ENCODE measurements at regions not wholly inside any gene's neighbourhood (a gene's known extent, or its start where the extent isn't known, plus 50 kb on each side); places are given as distances from the start of the nearest gene placed in this dataset.

DNA sequence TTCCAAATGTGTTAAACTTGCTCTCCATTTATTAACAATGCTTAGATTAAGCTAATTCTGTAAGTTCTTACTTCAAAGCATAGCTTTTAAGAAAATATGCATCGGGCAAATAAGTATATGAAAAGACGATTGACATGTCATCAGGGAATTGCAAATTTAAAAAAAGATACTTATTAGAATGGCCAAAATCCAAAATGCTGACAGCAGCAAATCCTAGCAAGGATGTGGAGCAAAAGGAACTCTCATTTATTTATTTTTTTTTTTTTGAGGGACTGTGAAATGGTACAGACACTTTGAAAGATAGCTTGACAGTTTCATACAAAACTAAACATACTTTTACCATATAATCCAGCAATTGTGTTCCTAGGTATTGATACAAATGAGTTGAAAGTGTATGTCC, 779.5 kb upstream of the MDGA2 start:
- no peak for DNase-seq (ENCODE audit: low read depth)
- no peak overlapping the region for H3K4me3 ChIP-seq (ENCODE audit: low read depth, low read length)
- TF ChIP-seq, protein P1, sequence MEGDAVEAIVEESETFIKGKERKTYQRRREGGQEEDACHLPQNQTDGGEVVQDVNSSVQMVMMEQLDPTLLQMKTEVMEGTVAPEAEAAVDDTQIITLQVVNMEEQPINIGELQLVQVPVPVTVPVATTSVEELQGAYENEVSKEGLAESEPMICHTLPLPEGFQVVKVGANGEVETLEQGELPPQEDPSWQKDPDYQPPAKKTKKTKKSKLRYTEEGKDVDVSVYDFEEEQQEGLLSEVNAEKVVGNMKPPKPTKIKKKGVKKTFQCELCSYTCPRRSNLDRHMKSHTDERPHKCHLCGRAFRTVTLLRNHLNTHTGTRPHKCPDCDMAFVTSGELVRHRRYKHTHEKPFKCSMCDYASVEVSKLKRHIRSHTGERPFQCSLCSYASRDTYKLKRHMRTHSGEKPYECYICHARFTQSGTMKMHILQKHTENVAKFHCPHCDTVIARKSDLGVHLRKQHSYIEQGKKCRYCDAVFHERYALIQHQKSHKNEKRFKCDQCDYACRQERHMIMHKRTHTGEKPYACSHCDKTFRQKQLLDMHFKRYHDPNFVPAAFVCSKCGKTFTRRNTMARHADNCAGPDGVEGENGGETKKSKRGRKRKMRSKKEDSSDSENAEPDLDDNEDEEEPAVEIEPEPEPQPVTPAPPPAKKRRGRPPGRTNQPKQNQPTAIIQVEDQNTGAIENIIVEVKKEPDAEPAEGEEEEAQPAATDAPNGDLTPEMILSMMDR (IDR thresholded peaks at IDR 0.05; ENCODE audit: insufficient read depth, low read length): no peak

DNA sequence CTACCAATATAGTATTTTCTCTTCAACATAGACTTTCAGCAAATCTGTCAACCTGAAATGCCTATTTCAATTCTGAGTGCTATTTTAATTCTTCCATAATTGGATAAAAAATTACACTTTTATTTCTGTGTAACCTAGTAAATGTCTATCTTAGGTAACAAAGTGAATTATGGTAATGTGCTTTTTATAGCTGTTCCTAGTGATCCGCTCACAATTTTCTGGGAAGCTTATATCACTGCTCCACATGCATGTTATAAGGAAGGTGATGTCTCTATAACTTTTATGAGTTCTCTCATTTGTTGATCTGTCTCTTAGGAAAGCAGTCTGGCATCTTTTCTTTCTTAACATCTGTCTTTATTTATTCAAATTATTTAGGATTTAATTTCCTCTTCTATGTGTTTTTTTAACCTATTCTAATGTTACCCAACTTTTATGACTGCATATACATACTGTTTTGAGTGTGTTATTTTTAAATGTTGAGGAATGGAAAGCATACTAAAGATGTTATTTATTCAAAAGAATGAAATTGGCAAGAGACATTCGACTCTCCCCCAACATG, 777.1 kb upstream of the MDGA2 start:
- TF ChIP-seq, protein P1 (IDR thresholded peaks at IDR 0.05; ENCODE audit: insufficient read depth, low read length): no peak
- no peak overlapping the region for H3K4me3 ChIP-seq (ENCODE audit: low read depth, low read length)
- no peak for DNase-seq (ENCODE audit: low read depth)

DNA sequence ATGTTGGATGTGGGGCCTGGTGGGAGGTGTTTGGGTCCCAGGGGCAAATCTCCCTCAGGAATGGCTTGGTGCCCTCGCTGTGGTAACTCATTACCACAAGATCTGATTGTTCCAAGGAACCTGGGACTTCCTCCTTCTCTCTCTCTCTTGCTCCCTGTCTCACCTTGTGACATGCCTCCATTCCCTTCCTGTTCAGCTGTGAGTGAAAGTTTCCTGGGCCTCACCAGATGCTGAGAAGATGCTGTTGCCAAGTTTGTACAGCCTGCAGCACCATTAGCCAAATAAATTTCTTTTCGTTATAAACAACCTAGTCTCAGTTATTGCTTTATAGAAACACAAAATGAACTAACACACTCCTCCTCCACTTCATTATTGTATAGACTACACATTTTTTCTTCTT, 759.8 kb upstream of the MDGA2 start:
- H3K4me3 ChIP-seq (ENCODE audit: low read depth, low read length): no peak overlapping the region
- DNase-seq (ENCODE audit: low read depth): no peak
- TF ChIP-seq, protein P1 (IDR thresholded peaks at IDR 0.05; ENCODE audit: insufficient read depth, low read length): no peak

DNA sequence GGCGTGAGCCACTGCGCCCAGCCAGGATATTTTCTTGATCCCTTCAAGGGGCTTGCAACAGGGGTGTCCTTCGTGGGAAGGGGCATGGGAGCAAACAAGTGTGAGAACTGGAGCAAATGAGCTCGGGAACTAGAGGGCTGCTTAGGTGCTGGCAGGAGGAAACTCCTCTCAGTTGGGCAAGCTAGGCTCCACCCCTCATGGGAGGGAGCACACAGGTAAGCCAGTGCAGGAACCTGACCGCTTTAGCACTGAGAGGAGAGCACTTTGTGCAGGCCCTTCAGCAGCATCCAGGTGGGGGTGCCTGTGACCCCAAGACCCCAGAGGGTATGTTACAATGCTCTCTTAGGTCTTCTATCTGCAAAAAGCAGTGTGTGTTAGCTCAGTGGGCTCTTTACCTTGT, 755.4 kb upstream of the MDGA2 start:
- H3K4me3 ChIP-seq (ENCODE audit: low read depth, low read length): no peak overlapping the region
- no peak for DNase-seq (ENCODE audit: low read depth)
- TF ChIP-seq, protein P1 (IDR thresholded peaks at IDR 0.05; ENCODE audit: insufficient read depth, low read length): no peak

DNA sequence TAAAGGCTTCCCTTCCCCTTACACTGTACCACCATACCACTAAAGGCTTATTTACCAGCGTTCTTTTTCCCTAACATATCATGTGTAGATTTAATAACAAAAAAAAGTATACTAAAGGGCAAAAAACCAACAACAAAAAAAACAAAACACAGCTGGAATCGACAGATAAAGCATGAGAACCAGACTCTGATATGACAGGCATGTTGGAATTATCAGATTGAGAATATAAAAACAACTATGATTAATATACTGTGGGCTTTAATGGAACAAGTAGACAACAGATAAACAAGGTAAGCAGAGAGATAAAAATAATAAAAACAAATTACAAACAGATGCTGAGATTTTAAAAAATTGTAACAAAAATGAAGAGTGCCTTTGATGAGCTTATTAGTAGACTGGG, 754.1 kb upstream of the MDGA2 start:
- TF ChIP-seq, protein P1 (IDR thresholded peaks at IDR 0.05; ENCODE audit: insufficient read depth, low read length): no peak
- H3K4me3 ChIP-seq (ENCODE audit: low read depth, low read length): no peak overlapping the region
- DNase-seq (ENCODE audit: low read depth): no peak

DNA sequence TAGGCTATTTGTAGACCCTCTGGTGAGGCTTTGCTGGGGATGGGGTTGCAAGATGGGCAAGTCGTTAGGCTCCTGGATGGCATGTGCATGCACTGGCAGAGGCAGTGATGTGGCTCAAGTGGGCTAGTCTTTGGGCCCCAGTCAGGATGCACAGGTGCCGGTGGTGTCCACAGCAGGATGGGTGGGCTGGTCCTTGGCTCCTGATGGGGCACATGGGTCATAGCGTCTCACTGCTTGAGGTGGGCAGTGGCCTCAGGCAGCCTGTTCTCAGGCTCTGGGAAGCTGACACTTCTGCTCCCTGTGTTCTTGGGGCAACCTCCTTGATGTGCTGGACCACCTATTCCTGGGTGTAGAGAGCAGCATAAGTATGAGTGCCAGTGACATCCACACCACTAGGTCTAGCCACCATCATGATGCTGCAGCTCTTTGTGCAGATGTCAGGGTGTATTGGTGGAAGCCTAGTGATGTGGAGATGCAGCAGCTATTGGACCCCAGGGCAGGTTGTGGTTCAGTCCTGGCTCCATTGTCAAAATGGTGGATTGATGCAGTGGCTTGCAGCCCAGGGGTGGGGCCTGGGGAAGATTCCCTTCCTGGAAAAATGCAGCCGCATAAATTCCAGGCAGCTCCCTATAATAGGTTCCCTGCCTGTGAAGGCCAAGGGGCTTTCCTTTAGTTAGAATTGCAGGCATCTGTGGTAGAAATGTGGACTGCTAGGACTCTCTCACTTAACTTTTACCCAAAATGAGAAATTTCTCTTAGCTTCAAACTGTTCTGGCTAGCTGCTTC, 742.5 kb upstream of the MDGA2 start:
- TF ChIP-seq, protein P1 (IDR thresholded peaks at IDR 0.05; ENCODE audit: insufficient read depth, low read length): no peak
- no peak overlapping the region for H3K4me3 ChIP-seq (ENCODE audit: low read depth, low read length)
- no peak for DNase-seq (ENCODE audit: low read depth)

Measured in fibroblast of the aortic adventitia (primary cell).